GM23338 (cell line): ENCODE measurements at regions not wholly inside any gene's neighbourhood (a gene's known extent, or its start where the extent isn't known, plus 50 kb on each side); places are given as distances from the start of the nearest gene placed in this dataset.

Experiments used
- ATAC-seq: fragments of 200-7000 bp; cut with Tn5 transposase; 3 replicates; pipeline ENCODE4 v1.9.1; 2020
- DNase-seq: peaks from one replicate; pipeline ENCODE4 v3.0.0-alpha.2; 2015; ENCODE audit warnings: low spot score
- H2AFZ ChIP-seq: fragments of 200-600 bp; sonication (generic); 2 replicates; pipeline ENCODE4 v1.8.0; 2016; ENCODE audit warnings: antibody characterized with exemption, mild to moderate bottlenecking, moderate library complexity
- H3F3A ChIP-seq: fragments of 200-600 bp; sonication (generic); replicated peaks from 2 replicates; pipeline ENCODE4 v1.8.0; 2017; ENCODE audit warnings: antibody characterized with exemption, mixed run types, low read depth
- H3K27ac ChIP-seq: fragments of 200-600 bp; sonication (generic); 2 replicates; pipeline ENCODE4 v1.6.1; 2016; ENCODE audit warnings: low read depth
- H3K27me3 ChIP-seq: fragments of 200-600 bp; sonication (generic); 2 replicates; pipeline ENCODE4 v1.8.0; 2016; ENCODE audit warnings: mild to moderate bottlenecking, mixed run types, moderate library complexity; ENCODE audit not compliant: insufficient read depth
- H3K36me3 ChIP-seq: fragments of 200-600 bp; sonication (generic); 2 replicates; pipeline ENCODE4 v1.8.0; 2016; ENCODE audit warnings: mild to moderate bottlenecking; ENCODE audit not compliant: insufficient read depth
- H3K4me1 ChIP-seq: fragments of 200-600 bp; sonication (generic); 2 replicates; pipeline ENCODE4 v1.8.0; 2016; ENCODE audit warnings: mild to moderate bottlenecking, moderate library complexity; ENCODE audit not compliant: insufficient read depth
- H3K4me2 ChIP-seq: fragments of 200-600 bp; sonication (generic); 2 replicates; pipeline ENCODE4 v1.7.1; 2017; ENCODE audit warnings: mixed run types
- H3K4me3 ChIP-seq: fragments of 200-600 bp; sonication (generic); 2 replicates; pipeline ENCODE4 v1.6.1; 2016; ENCODE audit warnings: mixed run types
- H3K79me2 ChIP-seq: fragments of 200-600 bp; sonication (generic); replicated peaks from 2 replicates; pipeline ENCODE4 v1.8.0; 2017; ENCODE audit warnings: mild to moderate bottlenecking; ENCODE audit not compliant: insufficient read depth
- H3K9me2 ChIP-seq: fragments of 200-600 bp; sonication (generic); 2 replicates; pipeline ENCODE4 v1.8.0; 2017; ENCODE audit not compliant: insufficient read depth
- H4K20me1 ChIP-seq: fragments of 200-600 bp; sonication (generic); replicated peaks from 2 replicates; pipeline ENCODE4 v1.8.0; 2017; ENCODE audit warnings: mild to moderate bottlenecking; ENCODE audit not compliant: insufficient read depth
- H3K27ac Mint-ChIP-seq: 2 replicates; pipeline ENCODE4 v1.8.0; 2020; ENCODE audit warnings: inconsistent platforms, mild to moderate bottlenecking, moderate library complexity, mixed read lengths
- H3K27me3 Mint-ChIP-seq: 3 replicates; pipeline ENCODE4 v1.8.0; 2022; ENCODE audit warnings: low read depth, mild to moderate bottlenecking, moderate library complexity, mixed read lengths, inconsistent platforms; ENCODE audit not compliant: insufficient read depth, poor library complexity
- H3K36me3 Mint-ChIP-seq: 3 replicates; pipeline ENCODE4 v1.8.0; 2021; ENCODE audit warnings: low read depth, mild to moderate bottlenecking, inconsistent platforms, moderate library complexity, mixed read lengths
- H3K4me1 Mint-ChIP-seq: 3 replicates; pipeline ENCODE4 v1.8.0; 2020; ENCODE audit warnings: mild to moderate bottlenecking, inconsistent platforms, mixed read lengths
- H3K4me3 Mint-ChIP-seq: 3 replicates; pipeline ENCODE4 v1.8.0; 2021; ENCODE audit warnings: moderate library complexity, mild to moderate bottlenecking, inconsistent platforms, mixed read lengths
- H3K9me3 Mint-ChIP-seq: 3 replicates; pipeline ENCODE4 v1.8.0; 2020; ENCODE audit warnings: moderate library complexity, mild to moderate bottlenecking, inconsistent platforms, mixed read lengths
- CREB1 ChIP-seq: fragments of 250-450 bp; sonication (Bioruptor Pico); IDR thresholded peaks from 2 replicates; pipeline ENCODE4 v1.5.0; 2020; ENCODE audit warnings: low read depth, mild to moderate bottlenecking, moderate library complexity
- CTCF ChIP-seq, 2 experiments: fragments of 200-600 bp in 1 of 2; sonication (generic) in 1 of 2; conservative IDR thresholded peaks; 2 replicates each; pipeline versions ENCODE4 v1.5.1 to v1.6.1; 2016 to 2017; ENCODE audit warnings: antibody characterized with exemption in 2 of 2, low read depth in 2 of 2, mild to moderate bottlenecking in 2 of 2, moderate library complexity in 1 of 2
- ETS1 ChIP-seq: IDR thresholded peaks from 2 replicates; pipeline ENCODE4 v1.6.1; 2016; ENCODE audit warnings: antibody characterized with exemption
- EZH2phosphoT487 ChIP-seq: fragments of 200-600 bp; sonication (generic); IDR thresholded peaks from one replicate; pipeline ENCODE4 v1.8.1; 2018; ENCODE audit warnings: antibody characterized with exemption; ENCODE audit not compliant: unreplicated experiment
- NANOG ChIP-seq: IDR thresholded peaks from 2 replicates; pipeline ENCODE4 v1.6.1; 2016; ENCODE audit warnings: antibody characterized with exemption, borderline replicate concordance
- POLR2AphosphoS5 ChIP-seq: IDR thresholded peaks from 2 replicates; pipeline ENCODE4 v1.6.1; 2016; ENCODE audit warnings: antibody characterized with exemption, low read depth
- STAT1 ChIP-seq: IDR thresholded peaks from one replicate; pipeline ENCODE4 v1.6.1; 2016; ENCODE audit warnings: antibody characterized with exemption; ENCODE audit not compliant: unreplicated experiment
- ZNF462 ChIP-seq: fragments of 250-450 bp; sonication (Bioruptor Pico); IDR thresholded peaks from 2 replicates; pipeline ENCODE4 v1.5.0; 2020; ENCODE audit warnings: mild to moderate bottlenecking, moderate library complexity

- ATAC-seq: peak; percentile 65
- H3K27me3 ChIP-seq: no peaks in the 10 kb centered on the region
- Mint-ChIP-seq H3K27me3 (peaks cover 7% of the 10 kb centered on the region), H3K4me1 (peaks cover 12% of the 10 kb centered on the region), H3K9me3 (no peaks in the 10 kb centered on the region; the same call in 2 of the 3 replicates), H3K4me3 (no peak overlapping the region), H3K27ac (no peak overlapping the region), H3K36me3 (no peaks in the 10 kb centered on the region; the same call in 2 of the 3 replicates)
- H2AFZ ChIP-seq: no peak overlapping the region
- no peaks in the 10 kb centered on the region for H3K79me2 ChIP-seq
- no peak overlapping the region for H3K27ac ChIP-seq
- no peak overlapping the region for H3K4me3 ChIP-seq
- TF ChIP-seq POLR2AphosphoS5: no peak
- no peak for TF ChIP-seq CREB1 (CRISPR knock-in tag)
- TF ChIP-seq STAT1: no peak
- TF ChIP-seq ETS1: no peak
- no peak for TF ChIP-seq EZH2phosphoT487
- peak in 1 of 2 experiments; percentile 27; a peak in 2 of 4 replicates for TF ChIP-seq CTCF (conservative IDR thresholded peaks at IDR 0.05; ENCODE audit: low read depth in 2 of 2)
- TF ChIP-seq ZNF462: no peak
- TF ChIP-seq NANOG: no peak
- DNase-seq: peak; percentile 39
- H3F3A ChIP-seq: no peaks in the 10 kb centered on the region
- H3K36me3 ChIP-seq: no peaks in the 10 kb centered on the region
- no peaks in the 10 kb centered on the region for H4K20me1 ChIP-seq
- no peak overlapping the region for H3K4me2 ChIP-seq
- H3K4me1 ChIP-seq: 0 out of 2 replicates have a peak, but pooled peaks cover 3% of the 10 kb centered on the region
- H3K9me2 ChIP-seq: peaks cover 4% of the 10 kb centered on the region; the same call in 1 of the 2 replicates
Observed at GRCh38 chr22:45061332-45061731, 51.5 kb upstream of the PHF21B start.
